HuH-7.5 (cell line): ENCODE measurements at regions not wholly inside any gene's neighbourhood (a gene's known extent, or its start where the extent isn't known, plus 50 kb on each side); places are given as distances from the start of the nearest gene placed in this dataset.
"Not testable (repeated sequence)": the region's sequence is repeated elsewhere in the genome, so short reads cannot be mapped to it uniquely, and the experiment has no call there.

ENCODE experiments used
- DNase-seq: peaks from one replicate; pipeline ENCODE4 v3.0.0; 2011; ENCODE audit warnings: low spot score

GRCh38 chr2:38243186-38243880, 133.7 kb downstream of the ATL2 start:
- DNase-seq = no peak

DNA sequence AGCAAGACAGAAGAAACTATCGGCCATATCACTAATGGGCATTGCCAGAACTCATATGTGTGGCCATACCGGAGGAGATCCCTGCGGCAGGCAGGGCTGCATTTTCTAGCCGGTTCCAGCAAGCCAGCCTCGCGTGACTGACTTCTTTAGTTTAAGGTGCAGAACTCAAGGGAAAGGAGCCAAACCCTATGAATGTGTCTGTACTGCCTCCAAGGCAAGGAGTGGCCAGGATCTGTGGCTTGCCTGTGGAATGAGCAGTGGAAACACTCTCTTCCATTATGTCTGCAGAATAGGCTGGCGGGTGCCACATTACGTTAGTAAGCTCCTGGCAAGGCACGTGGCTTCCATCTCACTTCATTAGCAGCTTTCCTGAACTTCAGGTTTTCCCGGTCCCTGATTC, 137.6 kb downstream of the ATL2 start:
- DNase-seq = no peak

GRCh38 chr2:38238705-38239104, 138.4 kb downstream of the ATL2 start:
- DNase-seq = not testable (repeated sequence)

DNA sequence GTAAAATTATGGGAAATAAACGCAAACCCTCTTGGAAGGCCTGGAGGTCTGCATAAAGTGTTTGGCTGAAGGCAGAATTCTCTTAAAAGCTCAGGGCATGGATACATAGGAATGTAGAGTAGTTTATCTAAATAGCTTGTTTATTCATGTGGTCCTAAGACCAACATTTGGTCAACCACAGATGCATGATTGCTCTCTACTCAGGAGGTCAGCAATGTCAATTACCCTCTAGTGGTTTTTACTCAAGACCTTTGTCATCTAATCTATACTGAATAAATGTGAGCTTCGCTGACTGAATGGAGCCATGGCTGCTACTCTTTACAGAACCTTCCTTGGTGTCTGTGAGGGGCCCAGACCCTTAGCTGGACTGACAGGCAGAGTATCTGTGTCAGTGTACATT, 139.8 kb downstream of the ATL2 start:
- no peak for DNase-seq

DNA sequence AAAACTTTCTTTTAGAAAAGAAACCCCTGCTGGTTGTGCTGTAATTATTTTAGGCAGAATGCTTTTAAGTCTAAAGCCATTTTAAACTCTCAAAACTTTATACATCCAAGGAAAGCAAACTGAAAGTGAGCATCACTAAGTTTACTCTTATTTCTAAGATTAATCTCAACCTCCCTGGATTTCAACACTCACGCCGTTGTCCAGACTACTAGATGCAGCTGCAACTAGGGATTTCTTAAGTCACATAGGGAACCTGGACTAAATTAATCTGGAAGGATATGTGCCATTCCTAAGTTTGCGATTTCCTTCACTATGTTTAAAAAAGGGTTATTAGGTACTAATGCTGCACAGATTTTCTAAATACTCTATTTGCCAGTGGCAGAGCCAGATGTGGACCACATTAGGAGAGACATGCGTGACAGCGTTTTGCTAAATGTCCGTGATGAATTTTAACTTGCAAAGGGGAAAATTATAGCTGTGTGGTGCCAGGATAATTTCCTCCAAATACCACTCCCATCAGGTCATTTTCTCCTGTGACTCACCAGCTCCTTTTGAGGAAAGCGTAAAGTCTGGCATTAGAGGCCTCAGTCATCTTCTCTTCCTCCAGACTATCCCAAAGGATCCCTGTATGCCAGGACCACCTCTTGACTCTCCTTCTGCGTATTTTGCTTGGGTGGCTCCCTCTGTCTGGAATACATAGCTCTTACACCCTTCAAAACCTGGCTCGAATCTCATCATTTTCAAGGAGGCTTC, 143.7 kb downstream of the ATL2 start:
- DNase-seq = no peak

DNA sequence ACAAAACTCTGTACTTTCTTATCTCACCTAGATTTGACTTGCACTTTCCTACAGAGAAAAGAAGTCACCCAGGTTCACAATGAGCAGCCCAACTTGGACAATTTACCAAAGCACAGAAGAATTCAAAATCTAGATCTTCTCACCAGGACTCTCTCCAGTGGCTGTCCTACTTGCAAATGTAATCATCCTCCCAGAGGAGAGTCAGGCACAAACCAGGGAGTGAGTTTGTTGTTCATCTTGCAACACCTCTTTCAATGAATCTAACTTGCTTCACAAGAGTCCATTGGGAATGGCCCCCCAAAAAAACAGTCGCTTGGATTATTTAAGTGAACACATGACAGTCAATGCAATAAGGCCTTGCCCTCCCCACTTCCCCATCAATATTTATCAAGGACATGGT, 144.6 kb downstream of the ATL2 start:
- no peak for DNase-seq

GRCh38 chr2:38230756-38231155, 146.3 kb downstream of the ATL2 start:
- DNase-seq = no peak

GRCh38 chr2:38228753-38229152, 148.3 kb downstream of the ATL2 start:
- no peak for DNase-seq

DNA sequence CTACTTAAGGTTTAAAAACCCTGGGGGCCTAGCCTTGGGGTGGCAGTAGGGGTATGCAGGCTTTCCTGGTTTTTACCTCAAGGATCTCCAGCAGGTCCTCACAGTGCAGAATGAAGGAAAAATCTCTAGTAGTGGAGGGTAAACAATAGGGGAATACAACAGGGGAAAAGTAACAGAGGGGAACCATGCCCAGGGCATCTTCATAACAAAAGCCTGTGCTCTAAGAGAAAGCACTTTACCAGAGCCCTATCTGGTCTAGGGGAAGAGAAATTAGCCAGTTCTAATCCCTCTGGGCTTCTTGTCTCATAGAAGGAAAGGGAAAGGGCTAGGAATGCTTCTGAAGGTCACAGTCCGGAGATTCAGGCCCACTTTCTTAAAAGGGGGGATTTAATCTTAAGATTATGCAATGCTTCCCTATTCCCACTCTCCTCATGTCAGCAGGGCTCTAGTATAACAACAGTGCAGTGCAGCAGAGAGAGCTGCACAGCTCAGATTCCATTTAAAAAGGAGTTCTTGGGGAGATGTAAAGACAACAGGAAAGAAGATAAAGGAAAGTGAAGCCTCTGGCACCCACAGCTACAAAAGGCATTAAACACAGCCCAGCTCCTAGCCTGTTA, 149.0 kb upstream of the CYP1B1 start:
- DNase-seq = no peak

- DNase-seq = no peak
Observed at GRCh38 chr2:38224181-38224580, 148.2 kb upstream of the CYP1B1 start.

- no peak for DNase-seq
Observed at GRCh38 chr2:38223256-38223655, 147.3 kb upstream of the CYP1B1 start.

- no peak for DNase-seq
Observed at GRCh38 chr2:38220164-38220563, 144.2 kb upstream of the CYP1B1 start.

DNA sequence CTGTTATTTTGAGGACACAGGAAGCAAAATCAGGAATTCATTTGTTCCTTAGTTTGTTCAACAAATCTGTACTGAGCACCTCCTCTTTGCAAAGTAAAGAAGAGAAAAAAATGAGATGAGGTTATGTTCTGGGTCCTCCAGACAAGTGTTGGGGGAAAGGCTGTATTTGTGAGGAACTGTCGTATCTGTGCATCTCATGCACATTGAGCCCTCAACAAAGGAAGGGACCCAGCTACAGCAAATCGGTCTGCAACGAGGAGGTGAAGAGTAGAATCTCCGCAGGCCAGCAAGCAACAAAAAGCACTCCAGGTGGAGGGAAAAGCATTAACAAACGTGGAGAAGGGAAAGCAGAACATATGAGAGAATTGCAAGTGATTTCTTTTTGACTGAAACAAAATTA, 143.0 kb upstream of the CYP1B1 start:
- DNase-seq = no peak

- no peak for DNase-seq
Observed at GRCh38 chr2:38218591-38218991, 142.6 kb upstream of the CYP1B1 start.

GRCh38 chr2:38217401-38218188, 141.6 kb upstream of the CYP1B1 start:
- no peak for DNase-seq

GRCh38 chr2:38216886-38217285, 140.9 kb upstream of the CYP1B1 start:
- DNase-seq = no peak

- DNase-seq = no peak
Observed at GRCh38 chr2:38215993-38216392, 140.0 kb upstream of the CYP1B1 start.

DNA sequence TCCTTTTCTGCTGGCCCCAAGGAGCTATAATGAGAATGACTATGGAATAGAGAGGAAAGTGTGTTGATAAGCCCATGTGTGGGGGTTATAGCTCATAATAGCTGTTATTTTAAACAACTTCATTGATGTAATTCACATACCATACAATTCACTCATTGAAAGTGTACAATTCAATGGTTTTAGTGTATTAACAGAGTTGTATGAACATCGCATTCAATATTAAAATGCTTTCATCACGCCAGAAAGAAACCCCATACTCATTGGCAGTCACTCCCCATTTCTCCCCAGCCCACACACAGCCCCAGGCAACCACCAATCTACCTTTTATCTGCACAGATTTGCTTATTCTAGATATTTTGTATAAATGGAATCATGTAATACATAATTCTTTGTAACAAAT, 139.6 kb upstream of the CYP1B1 start:
- DNase-seq = no peak

DNA sequence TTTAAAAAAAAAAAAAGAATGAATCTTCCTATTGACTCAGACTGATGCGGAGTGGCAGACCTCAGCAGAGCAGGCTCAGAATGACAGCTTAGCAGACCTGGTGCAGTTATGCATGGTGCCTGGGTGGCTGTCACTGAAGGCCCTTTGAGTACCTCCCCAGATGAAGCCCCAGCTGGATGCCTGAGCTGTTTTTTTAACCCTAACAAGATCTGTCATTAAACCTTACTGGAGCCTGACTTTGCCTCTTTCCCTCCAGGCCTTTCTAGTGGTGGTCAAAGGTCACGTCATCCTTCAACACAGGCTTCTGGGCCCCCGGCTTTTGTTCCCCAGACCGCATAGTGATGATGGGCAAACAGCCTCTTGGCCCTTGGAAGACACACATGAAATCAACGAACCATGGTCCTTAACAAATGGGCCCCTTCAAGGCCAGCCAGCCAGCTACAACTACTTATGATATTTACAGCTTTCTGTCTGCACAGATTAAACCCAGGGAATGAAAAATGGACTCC, 138.3 kb upstream of the CYP1B1 start:
- DNase-seq = no peak

DNA sequence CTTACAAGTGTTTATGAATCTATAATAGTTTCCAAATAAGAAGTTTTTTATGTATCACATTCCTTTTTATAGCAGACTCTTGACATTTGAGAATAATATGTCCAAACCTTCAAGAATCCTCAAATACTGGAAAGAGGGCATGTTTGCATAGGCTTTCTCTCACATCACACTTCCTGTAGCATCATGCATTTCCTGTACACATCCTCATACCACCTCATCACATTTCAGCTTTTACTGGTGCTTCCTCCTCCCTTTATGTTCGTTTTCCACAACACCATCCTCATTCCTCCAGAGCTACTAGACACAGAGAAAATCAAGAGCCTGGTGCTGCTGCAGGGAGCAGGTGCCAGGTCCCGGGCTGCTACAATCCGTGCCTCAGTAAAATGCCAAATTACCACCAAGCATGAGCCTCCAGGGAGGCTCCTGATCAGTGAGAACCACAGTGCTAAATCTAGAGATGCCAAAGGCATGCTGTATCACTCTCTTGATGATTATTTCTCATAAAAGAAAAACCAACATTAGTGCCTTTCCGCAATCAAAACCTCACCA, 137.7 kb upstream of the CYP1B1 start:
- DNase-seq = no peak

DNA sequence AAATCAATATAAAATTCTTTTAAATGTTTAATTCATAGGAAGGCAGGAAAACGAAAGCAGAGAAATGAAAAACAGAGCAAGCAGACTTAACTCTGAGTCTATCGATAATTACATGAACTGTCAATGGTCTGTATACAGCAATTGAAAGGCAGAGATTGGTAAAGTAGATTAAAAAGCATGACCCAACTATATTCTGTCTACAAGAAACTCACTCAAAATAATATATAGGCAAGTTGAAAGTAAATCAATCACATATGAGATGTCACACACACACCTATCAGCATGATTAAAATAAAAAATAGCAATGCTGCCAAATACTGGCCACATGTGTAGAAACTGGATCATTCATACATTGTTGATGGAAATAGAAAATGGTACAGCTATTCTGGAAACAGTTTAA, 136.4 kb upstream of the CYP1B1 start:
- DNase-seq = no peak

DNA sequence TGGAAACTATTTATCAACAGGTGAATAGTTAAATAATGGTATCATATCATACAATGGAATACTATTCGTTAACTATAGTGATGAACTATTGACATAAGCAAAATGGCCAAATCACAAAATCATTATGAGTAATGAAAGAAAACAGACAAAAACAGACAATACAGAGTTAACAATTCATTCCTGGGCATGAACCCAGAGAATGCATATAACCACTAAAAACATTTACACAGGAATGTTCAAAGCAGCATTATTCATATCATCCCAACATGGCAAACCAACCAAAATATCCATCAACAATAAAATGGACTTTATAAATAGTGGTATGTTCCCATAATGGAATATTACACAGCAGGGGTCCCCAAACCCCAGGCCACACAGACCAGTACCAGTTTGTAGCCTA, 131.2 kb upstream of the CYP1B1 start:
- no peak for DNase-seq
